Activated T-helper 17 cell treated with anti-CD3 and anti-CD28 coated beads, Interleukin-2, amount 50 U/mL, for 72 hours (primary cell): ENCODE measurements at regions not wholly inside any gene's neighbourhood (a gene's known extent, or its start where the extent isn't known, plus 50 kb on each side); places are given as distances from the start of the nearest gene placed in this dataset.

ENCODE experiments used
- ATAC-seq: fragments of 150-1000 bp; cut with Tn5 transposase; replicated peaks from 2 replicates; pipeline ENCODE4 v1.10.0; 2021; ENCODE audit warnings: mild to moderate bottlenecking, moderate library complexity
- H3K27ac Mint-ChIP-seq: one replicate; pipeline ENCODE4 v1.8.0; 2022; ENCODE audit warnings: mixed read lengths
- H3K27me3 Mint-ChIP-seq: one replicate; pipeline ENCODE4 v1.8.0; 2022; ENCODE audit warnings: mixed read lengths
- H3K36me3 Mint-ChIP-seq: one replicate; pipeline ENCODE4 v1.8.0; 2022; ENCODE audit warnings: low read depth, mild to moderate bottlenecking, mixed read lengths
- H3K4me1 Mint-ChIP-seq: one replicate; pipeline ENCODE4 v1.8.0; 2022; ENCODE audit warnings: mixed read lengths
- H3K4me3 Mint-ChIP-seq: one replicate; pipeline ENCODE4 v1.8.0; 2022; ENCODE audit warnings: mild to moderate bottlenecking, mixed read lengths
- H3K9me3 Mint-ChIP-seq: one replicate; pipeline ENCODE4 v1.8.0; 2022; ENCODE audit warnings: mixed read lengths

DNA sequence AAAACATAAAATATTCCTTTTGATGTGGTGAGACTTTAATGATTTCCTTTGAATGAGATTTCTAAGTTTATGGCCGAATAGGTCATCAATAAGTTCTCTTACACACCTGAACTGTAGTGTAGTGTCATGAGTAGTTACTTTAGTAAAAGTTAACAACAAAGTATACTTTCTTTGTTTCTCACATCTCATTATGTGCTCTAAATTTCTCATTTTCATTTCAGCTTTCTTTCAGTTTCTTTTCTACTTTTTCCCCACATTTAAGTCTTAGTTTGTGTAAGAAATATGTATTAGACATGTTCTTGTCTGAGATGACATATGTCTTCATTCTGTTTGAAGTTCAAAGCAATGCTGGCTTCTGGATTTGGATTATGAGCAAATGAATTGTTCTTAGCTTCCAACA lies 348.1 kb downstream of the ANKRD7 start:
- Mint-ChIP-seq H3K4me1 (no peaks in the 10 kb centered on the region), H3K9me3 (no peaks in the 10 kb centered on the region), H3K4me3 (no peak overlapping the region), H3K27ac (no peak overlapping the region), H3K36me3 (no peaks in the 10 kb centered on the region), H3K27me3 (no peaks in the 10 kb centered on the region)
- ATAC-seq = no peak

DNA sequence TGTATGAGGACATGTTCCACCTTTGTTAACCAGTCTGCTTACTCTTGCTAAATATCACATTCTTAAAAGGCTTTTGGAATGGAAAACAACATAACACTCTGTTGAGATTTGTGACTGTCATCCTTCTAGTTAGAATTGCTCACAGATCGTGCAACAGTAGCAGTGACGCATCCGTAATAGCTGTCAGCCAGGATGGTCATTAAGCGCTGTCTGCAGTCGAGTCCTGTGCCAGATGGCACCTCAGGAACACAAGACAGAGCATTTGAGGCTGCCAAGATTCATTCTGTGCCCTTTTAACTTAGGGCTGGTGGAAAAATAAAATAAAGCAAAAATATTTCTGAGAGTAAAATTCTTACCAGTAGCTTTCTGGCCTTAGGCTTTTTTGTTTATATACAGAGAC lies 348.6 kb downstream of the ANKRD7 start:
- Mint-ChIP-seq H3K36me3 (no peaks in the 10 kb centered on the region), H3K27me3 (no peaks in the 10 kb centered on the region), H3K4me1 (no peaks in the 10 kb centered on the region), H3K9me3 (no peaks in the 10 kb centered on the region), H3K27ac (no peak overlapping the region), H3K4me3 (no peak overlapping the region)
- ATAC-seq = no peak

DNA sequence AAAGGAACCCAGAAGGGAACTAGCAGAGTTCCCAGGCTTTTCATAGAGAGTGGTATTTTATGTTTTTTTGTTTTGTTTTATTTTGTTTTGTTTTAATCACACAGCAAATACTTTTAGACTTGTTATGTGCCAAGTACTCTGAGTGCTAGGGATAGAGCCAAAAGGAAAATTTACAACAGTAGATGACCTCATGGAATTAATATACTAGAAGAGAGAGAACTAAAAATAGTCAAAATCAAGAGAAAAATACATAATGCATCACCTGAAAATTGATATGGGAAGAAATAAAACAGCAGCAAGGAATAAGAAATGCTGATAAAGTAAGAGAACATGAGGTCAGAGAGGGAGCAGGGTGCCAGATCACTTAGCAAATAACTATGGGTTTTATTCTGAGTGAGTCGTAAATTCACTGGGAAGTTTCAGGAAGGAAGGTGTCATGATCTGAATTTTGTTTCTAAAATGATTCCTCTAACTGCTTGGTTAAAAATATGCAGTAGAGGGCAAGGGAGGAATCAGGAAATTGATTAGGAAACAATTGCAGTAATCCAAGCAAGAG lies 351.0 kb downstream of the ANKRD7 start:
- Mint-ChIP-seq H3K27ac (no peak overlapping the region), H3K9me3 (peaks cover under 1% of the 10 kb centered on the region), H3K4me3 (no peak overlapping the region), H3K4me1 (no peaks in the 10 kb centered on the region), H3K36me3 (no peaks in the 10 kb centered on the region), H3K27me3 (no peaks in the 10 kb centered on the region)
- ATAC-seq = no peak

DNA sequence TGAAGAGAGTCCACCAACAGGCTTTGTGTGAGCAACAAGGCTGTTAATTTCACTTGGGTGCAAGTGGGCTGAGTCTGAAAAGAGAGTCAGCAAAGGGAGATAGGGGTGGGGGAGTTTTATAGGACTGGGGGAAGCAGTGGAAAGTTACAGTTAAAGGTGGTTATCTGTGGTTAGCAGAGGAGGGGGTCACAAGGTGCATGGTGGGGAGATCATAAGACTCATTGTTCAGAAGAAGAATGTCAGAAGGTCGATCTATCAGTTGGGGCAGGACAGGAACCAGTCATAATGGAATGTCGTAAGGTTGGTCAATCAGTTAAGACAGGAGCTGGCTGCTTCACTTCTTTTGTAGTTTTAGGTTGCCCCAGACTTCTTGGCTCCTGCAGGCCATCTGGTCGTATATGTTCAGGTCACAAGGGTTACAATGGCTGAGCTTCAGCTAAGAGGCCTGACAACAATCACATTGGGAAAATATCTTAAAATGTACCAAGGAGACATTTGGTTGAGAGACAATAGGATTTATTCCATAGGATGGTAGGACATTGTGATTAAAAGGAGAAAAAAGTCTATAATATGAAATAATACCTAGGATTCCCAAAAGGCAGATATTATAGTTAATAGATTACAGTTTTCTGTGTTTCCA lies 356.4 kb downstream of the ANKRD7 start:
- Mint-ChIP-seq H3K4me3 (no peak overlapping the region), H3K4me1 (no peaks in the 10 kb centered on the region), H3K27me3 (no peaks in the 10 kb centered on the region), H3K36me3 (no peaks in the 10 kb centered on the region), H3K27ac (no peak overlapping the region), H3K9me3 (peaks cover 6% of the 10 kb centered on the region)
- no peak for ATAC-seq

DNA sequence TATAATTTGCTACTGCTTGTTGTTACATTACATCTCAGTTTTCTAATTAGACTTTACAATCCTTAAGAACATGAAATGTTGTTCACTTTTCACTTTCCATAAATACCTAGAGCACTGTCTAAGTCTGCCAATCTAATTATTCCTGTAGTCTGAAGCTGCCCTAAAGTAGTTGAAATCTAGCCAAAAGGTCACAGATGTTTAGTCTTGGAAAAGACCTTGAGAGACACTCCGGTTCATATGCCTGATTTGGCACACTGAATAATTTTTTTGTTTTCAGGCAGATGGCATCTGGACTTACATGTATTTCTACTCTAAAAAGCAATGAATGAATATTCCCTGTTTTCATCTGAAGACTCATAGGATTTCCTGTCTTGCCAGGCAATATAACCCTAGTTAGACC lies 359.1 kb downstream of the ANKRD7 start:
- Mint-ChIP-seq H3K27ac (no peak overlapping the region), H3K36me3 (no peaks in the 10 kb centered on the region), H3K4me3 (no peak overlapping the region), H3K9me3 (peaks cover 8% of the 10 kb centered on the region), H3K27me3 (no peaks in the 10 kb centered on the region), H3K4me1 (no peaks in the 10 kb centered on the region)
- ATAC-seq = no peak

- no peaks in the 10 kb centered on the region for H3K4me1 Mint-ChIP-seq
- H3K36me3 Mint-ChIP-seq = no peaks in the 10 kb centered on the region
- H3K27ac Mint-ChIP-seq = no peak overlapping the region
- H3K9me3 Mint-ChIP-seq = peaks cover 9% of the 10 kb centered on the region
- H3K27me3 Mint-ChIP-seq = no peaks in the 10 kb centered on the region
- no peak overlapping the region for H3K4me3 Mint-ChIP-seq
- no peak for ATAC-seq
These were observed 361.7 kb downstream of the ANKRD7 start for GRCh38 chr7:118586248-118586647.

GRCh38 chr7:118590107-118590506 lies 365.6 kb downstream of the ANKRD7 start:
- Mint-ChIP-seq H3K36me3 (no peaks in the 10 kb centered on the region), H3K27ac (no peak overlapping the region), H3K4me1 (no peaks in the 10 kb centered on the region), H3K27me3 (no peaks in the 10 kb centered on the region), H3K9me3 (peaks cover 9% of the 10 kb centered on the region), H3K4me3 (no peak overlapping the region)
- no peak for ATAC-seq

DNA sequence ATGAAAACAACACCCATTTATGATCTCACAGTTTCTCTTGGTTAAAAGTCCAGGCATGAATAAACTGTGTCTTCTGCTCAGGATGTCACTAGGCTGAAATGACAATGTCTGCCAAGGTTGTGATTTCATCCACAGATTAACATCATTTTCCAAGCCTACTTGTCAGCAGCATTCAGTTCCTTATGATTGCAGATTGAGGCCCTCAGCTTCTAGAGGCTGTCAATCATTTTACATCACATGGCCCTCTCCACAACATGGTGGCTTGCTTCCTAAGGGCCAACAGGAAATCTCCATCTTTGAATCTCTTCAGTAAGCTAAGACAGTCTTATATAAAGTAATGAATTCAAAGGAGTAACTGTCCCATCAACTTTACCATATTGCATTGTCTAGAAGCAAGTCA lies 377.6 kb downstream of the ANKRD7 start:
- H3K27ac Mint-ChIP-seq = no peak overlapping the region
- H3K9me3 Mint-ChIP-seq = peaks cover 3% of the 10 kb centered on the region
- no peaks in the 10 kb centered on the region for H3K4me1 Mint-ChIP-seq
- H3K4me3 Mint-ChIP-seq = no peak overlapping the region
- H3K27me3 Mint-ChIP-seq = no peaks in the 10 kb centered on the region
- no peaks in the 10 kb centered on the region for H3K36me3 Mint-ChIP-seq
- no peak for ATAC-seq

DNA sequence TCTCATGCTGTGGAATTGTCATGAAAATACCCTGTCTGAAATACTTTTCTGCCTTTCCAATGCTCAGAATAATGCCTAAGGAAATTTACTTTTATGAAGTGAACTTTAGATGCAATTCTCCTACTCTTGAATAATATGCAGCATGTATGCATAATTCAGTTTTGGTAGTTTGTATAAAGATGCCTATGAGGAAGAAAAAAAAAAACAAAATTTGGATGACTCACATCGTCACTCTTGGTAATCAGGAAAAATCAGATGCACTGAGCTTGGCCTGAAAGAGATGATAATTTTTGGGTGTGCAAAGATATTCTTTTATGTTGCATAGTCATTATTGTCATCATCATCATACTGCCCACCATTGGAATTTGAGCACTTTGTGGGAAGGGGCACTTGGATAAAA lies 382.1 kb downstream of the ANKRD7 start:
- H3K27me3 Mint-ChIP-seq = no peaks in the 10 kb centered on the region
- ATAC-seq = no peak
- H3K4me1 Mint-ChIP-seq = no peaks in the 10 kb centered on the region
- peaks cover 5% of the 10 kb centered on the region for H3K9me3 Mint-ChIP-seq
- H3K27ac Mint-ChIP-seq = no peak overlapping the region
- H3K4me3 Mint-ChIP-seq = no peak overlapping the region
- no peaks in the 10 kb centered on the region for H3K36me3 Mint-ChIP-seq

DNA sequence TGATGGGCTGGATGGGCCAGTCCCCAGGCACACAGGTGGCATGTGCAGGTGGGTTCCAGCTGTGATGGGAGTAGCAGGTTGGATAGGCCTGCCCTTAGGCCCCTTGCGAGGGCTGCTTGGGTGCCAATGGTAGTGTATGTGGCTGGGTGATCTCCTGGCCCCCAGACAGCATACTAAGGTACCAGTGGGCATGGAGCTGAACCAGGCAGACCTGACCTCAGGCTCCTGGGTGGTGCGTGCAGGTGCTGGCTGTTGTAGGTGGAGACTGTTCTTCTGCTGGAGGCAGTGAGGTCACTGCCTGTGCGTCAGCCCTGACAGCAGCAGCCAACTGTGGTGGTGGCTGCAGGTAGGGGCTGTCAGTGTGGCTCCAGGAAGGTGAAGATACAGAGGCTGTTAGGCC lies 384.7 kb downstream of the ANKRD7 start:
- H3K4me1 Mint-ChIP-seq = no peaks in the 10 kb centered on the region
- ATAC-seq = no peak

GRCh38 chr7:118615681-118616080 lies 391.2 kb downstream of the ANKRD7 start:
- Mint-ChIP-seq H3K27ac (no peak overlapping the region), H3K4me3 (no peak overlapping the region), H3K4me1 (no peaks in the 10 kb centered on the region), H3K27me3 (no peaks in the 10 kb centered on the region), H3K9me3 (peaks cover 4% of the 10 kb centered on the region), H3K36me3 (no peaks in the 10 kb centered on the region)
- ATAC-seq = no peak

More for the DNA sequence above, 384.7 kb downstream of the ANKRD7 start:
- H3K27ac Mint-ChIP-seq = no peak overlapping the region
- no peak overlapping the region for H3K4me3 Mint-ChIP-seq
- no peaks in the 10 kb centered on the region for H3K27me3 Mint-ChIP-seq
- H3K36me3 Mint-ChIP-seq = no peaks in the 10 kb centered on the region
- peaks cover 5% of the 10 kb centered on the region for H3K9me3 Mint-ChIP-seq

DNA sequence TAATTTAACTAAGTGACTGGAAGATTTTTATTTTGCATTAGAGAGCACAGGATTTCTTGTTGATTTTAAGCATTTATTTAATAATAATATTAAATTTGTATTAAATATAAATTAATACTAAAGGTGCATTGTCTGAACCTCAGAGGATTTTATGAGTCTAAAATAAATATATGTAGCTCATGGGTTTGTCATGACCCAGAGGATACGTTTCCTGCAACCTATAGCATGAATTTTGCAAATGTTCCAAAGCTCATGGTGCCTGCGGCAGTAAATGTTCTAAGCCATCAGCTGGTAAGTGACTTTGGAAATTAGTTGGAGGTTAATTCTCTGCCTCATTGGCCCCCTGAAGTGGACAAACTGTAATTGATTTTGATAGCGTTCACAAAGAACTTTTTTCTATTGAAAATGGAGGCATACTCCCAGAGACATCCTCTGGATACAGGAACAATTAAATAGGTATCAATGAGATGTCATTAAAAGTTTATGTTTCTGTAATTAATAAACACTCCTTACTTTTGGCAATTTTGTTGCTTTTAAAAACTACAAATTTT lies 397.4 kb downstream of the ANKRD7 start:
- Mint-ChIP-seq H3K4me3 (no peak overlapping the region), H3K4me1 (no peaks in the 10 kb centered on the region), H3K9me3 (peaks cover 3% of the 10 kb centered on the region), H3K36me3 (no peaks in the 10 kb centered on the region), H3K27me3 (no peaks in the 10 kb centered on the region), H3K27ac (no peak overlapping the region)
- ATAC-seq = no peak

GRCh38 chr7:118626739-118627138 lies 402.2 kb downstream of the ANKRD7 start:
- Mint-ChIP-seq H3K9me3 (peaks cover 8% of the 10 kb centered on the region), H3K4me3 (no peak overlapping the region), H3K27me3 (no peaks in the 10 kb centered on the region), H3K27ac (no peak overlapping the region), H3K4me1 (no peaks in the 10 kb centered on the region), H3K36me3 (no peaks in the 10 kb centered on the region)
- no peak for ATAC-seq

GRCh38 chr7:118627467-118627866 lies 403.0 kb downstream of the ANKRD7 start:
- H3K9me3 Mint-ChIP-seq = peaks cover 8% of the 10 kb centered on the region
- no peak for ATAC-seq
- no peaks in the 10 kb centered on the region for H3K36me3 Mint-ChIP-seq
- no peaks in the 10 kb centered on the region for H3K27me3 Mint-ChIP-seq
- H3K27ac Mint-ChIP-seq = no peak overlapping the region
- H3K4me1 Mint-ChIP-seq = no peaks in the 10 kb centered on the region
- H3K4me3 Mint-ChIP-seq = no peak overlapping the region

DNA sequence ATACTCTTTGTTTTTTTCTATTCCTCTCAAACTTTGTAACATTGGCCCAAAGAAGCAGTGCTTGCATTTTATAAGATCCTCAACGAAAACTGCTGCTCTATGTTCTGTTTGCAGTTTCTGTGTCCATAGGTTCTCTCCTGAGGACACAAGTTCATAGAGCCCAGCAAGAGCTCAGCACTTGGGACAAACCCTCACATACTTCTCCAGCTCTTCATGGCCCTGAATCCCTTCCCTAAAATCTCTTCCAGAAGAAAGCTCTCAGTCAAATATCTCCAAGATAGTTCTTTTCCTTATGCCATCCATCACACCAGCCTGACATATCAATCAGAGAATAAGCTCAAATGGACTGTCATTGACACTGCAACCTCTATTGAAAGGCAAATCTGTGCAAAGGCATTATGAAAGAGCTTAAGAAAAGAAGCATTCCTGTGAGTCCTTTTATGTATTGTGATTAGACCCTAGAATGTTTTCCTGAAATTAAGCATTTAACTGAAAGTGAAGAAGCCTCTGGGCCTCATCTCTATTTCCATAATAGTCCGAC lies 405.5 kb downstream of the ANKRD7 start:
- Mint-ChIP-seq H3K27me3 (no peaks in the 10 kb centered on the region), H3K36me3 (no peaks in the 10 kb centered on the region), H3K9me3 (peaks cover 5% of the 10 kb centered on the region), H3K4me1 (no peaks in the 10 kb centered on the region), H3K27ac (no peak overlapping the region), H3K4me3 (no peak overlapping the region)
- no peak for ATAC-seq
